ENCODE measurements at regions not wholly inside any gene's neighbourhood (a gene's known extent, or its start where the extent isn't known, plus 50 kb on each side); places are given as distances from the start of the nearest gene placed in this dataset.

GRCh38 chr3:27567251-27567650 lies 83.1 kb upstream of the SLC4A7 start:
- no peak overlapping the region for H3K4me3 ChIP-seq (ENCODE audit: control insufficient read depth, low read depth, low read length)
- no peak for TF ChIP-seq CTCF (conservative IDR thresholded peaks at IDR 0.05; ENCODE audit: control insufficient read depth, insufficient read depth, low read depth, low read length)
- no peak for DNase-seq (ENCODE audit: low read depth)

- no peak for DNase-seq (ENCODE audit: low read depth)
- TF ChIP-seq CTCF (conservative IDR thresholded peaks at IDR 0.05; ENCODE audit: control insufficient read depth, insufficient read depth, low read depth, low read length) = no peak
- H3K4me3 ChIP-seq (ENCODE audit: control insufficient read depth, low read depth, low read length) = no peak overlapping the region
These were observed 81.1 kb upstream of the SLC4A7 start for GRCh38 chr3:27565201-27565852.

- DNase-seq (ENCODE audit: low read depth) = no peak
- no peak for TF ChIP-seq CTCF (conservative IDR thresholded peaks at IDR 0.05; ENCODE audit: control insufficient read depth, insufficient read depth, low read depth, low read length)
- no peak overlapping the region for H3K4me3 ChIP-seq (ENCODE audit: control insufficient read depth, low read depth, low read length)
These were observed 77.4 kb upstream of the SLC4A7 start for GRCh38 chr3:27561576-27561975.

GRCh38 chr3:27560484-27561056 lies 76.4 kb upstream of the SLC4A7 start:
- TF ChIP-seq CTCF (conservative IDR thresholded peaks at IDR 0.05; ENCODE audit: control insufficient read depth, insufficient read depth, low read depth, low read length) = no peak
- no peak overlapping the region for H3K4me3 ChIP-seq (ENCODE audit: control insufficient read depth, low read depth, low read length)
- peak; percentile 48 for DNase-seq (ENCODE audit: low read depth)

GRCh38 chr3:27559835-27560234 lies 75.7 kb upstream of the SLC4A7 start:
- no peak overlapping the region for H3K4me3 ChIP-seq (ENCODE audit: control insufficient read depth, low read depth, low read length)
- TF ChIP-seq CTCF (conservative IDR thresholded peaks at IDR 0.05; ENCODE audit: control insufficient read depth, insufficient read depth, low read depth, low read length) = no peak
- peak; percentile 90 for DNase-seq (ENCODE audit: low read depth)

- no peak overlapping the region for H3K4me3 ChIP-seq (ENCODE audit: control insufficient read depth, low read depth, low read length)
- TF ChIP-seq CTCF (conservative IDR thresholded peaks at IDR 0.05; ENCODE audit: control insufficient read depth, insufficient read depth, low read depth, low read length) = no peak
- no peak for DNase-seq (ENCODE audit: low read depth)
These were observed 75.2 kb upstream of the SLC4A7 start for GRCh38 chr3:27559381-27559780.
